Memory B cell (primary cell): ENCODE measurements at regions not wholly inside any gene's neighbourhood (a gene's known extent, or its start where the extent isn't known, plus 50 kb on each side); places are given as distances from the start of the nearest gene placed in this dataset.

ENCODE experiments used
- ATAC-seq: fragments of 150-1000 bp; cut with Tn5 transposase; 2 replicates; pipeline ENCODE4 v1.10.0; 2021; ENCODE audit warnings: low read depth, mild to moderate bottlenecking, moderate library complexity
- DNase-seq, 2 donors: peaks; one replicate each; pipeline ENCODE4 v3.0.0; 2022; ENCODE audit warnings: low spot score in 2 of 2
- H3K27ac Mint-ChIP-seq: one replicate; pipeline ENCODE4 v1.8.0; 2022; ENCODE audit warnings: mild to moderate bottlenecking, moderate library complexity, mixed read lengths
- H3K27me3 Mint-ChIP-seq: one replicate; pipeline ENCODE4 v1.8.0; 2022; ENCODE audit warnings: mixed read lengths
- H3K36me3 Mint-ChIP-seq: one replicate; pipeline ENCODE4 v1.8.0; 2022; ENCODE audit warnings: mild to moderate bottlenecking, mixed read lengths
- H3K4me1 Mint-ChIP-seq: one replicate; pipeline ENCODE4 v1.8.0; 2022; ENCODE audit warnings: mixed read lengths
- H3K4me3 Mint-ChIP-seq: one replicate; pipeline ENCODE4 v1.8.0; 2022; ENCODE audit warnings: mild to moderate bottlenecking, moderate library complexity, mixed read lengths
- H3K9me3 Mint-ChIP-seq: one replicate; pipeline ENCODE4 v1.8.0; 2022; ENCODE audit warnings: mixed read lengths

DNA sequence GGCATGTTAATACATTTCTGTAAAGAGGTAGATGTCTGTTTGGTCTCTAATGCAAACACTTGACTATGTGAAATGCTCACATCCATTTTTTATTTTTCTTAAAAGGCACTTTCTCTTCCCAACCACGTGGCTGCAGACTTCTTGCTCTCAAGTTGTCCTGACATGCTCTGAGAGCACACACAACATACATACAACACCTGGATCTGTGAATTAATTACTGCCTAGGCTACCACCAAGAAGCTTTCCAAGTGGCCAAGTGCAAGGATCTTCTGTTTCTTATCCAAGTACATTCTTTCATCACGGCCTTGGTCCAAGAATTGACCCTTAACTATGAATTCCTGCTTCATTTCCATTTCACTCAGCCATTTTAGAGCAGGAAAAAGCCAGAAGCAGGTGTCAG is 110.8 kb downstream of the SPRY1 start:
- Mint-ChIP-seq H3K4me1 (peaks cover 7% of the 10 kb centered on the region), H3K4me3 (no peak overlapping the region), H3K36me3 (no peaks in the 10 kb centered on the region), H3K27ac (no peak overlapping the region), H3K27me3 (peaks cover 11% of the 10 kb centered on the region), H3K9me3 (no peaks in the 10 kb centered on the region)
- DNase-seq = no peak
- no peak for ATAC-seq

DNA sequence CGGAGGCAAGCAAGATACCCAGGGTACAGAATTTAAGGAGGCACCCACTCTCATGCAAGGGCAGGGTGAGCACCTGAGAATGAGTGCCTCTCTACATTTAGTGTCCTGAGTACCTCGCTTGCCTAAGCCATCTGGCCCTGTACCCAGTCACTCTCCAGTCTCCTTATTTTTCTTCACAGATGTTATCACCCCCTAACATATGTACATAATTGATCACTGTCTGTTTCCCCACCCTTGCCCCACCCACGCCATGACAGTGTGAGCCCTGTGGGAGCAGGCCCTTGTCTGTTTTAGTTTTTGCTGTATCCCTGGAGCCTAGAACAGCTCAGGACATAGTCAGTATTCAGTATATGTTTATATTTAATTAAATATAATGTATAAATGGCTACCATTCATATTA is 113.6 kb downstream of the SPRY1 start:
- H3K36me3 Mint-ChIP-seq = no peaks in the 10 kb centered on the region
- DNase-seq (no peak), ATAC-seq (no peak)
- H3K9me3 Mint-ChIP-seq = peaks cover 1% of the 10 kb centered on the region
- H3K4me1 Mint-ChIP-seq = peaks cover 4% of the 10 kb centered on the region
- peaks cover 6% of the 10 kb centered on the region for H3K27me3 Mint-ChIP-seq
- H3K4me3 Mint-ChIP-seq = no peak overlapping the region
- no peak overlapping the region for H3K27ac Mint-ChIP-seq

DNA sequence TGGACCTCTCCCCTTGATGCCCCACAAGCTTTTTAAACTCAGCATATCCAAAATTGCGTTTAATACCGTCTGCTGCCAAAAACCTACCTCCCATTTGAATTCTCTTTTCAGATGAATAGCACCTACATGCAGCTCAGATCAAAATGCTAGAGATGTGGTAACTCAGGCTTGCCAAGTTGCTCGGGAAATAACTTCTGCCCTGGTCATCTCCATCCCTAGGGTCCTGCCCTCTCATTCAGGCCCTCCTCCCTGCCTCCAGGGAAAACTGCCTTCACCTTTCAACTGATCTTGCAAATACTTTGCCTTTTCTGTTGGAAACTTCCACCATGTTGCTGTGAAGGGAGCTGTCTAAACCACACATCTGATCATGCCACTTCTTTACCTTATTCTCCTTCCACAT is 114.1 kb downstream of the SPRY1 start:
- H3K4me3 Mint-ChIP-seq = no peak overlapping the region
- ATAC-seq = no peak

DNA sequence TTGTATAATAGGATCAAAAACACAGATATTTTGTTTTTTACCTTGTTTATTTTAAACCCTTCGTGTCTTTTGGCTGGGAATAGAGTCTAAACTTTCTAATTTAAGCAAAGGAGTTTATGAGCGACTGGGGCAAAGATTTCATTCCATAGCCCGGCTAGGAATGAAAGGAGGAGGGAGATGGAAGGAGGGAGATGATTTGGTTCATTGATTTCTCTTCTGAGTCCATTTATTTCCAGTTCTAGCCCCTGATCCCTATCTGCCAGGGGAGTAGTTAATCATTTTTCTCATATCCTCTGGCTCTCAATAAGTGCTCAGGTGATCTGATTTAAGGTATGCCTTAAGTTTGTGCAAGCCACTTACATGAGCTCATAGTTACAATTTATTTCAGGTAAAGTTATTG is 120.0 kb downstream of the SPRY1 start:
- no peaks in the 10 kb centered on the region for H3K4me1 Mint-ChIP-seq
- ATAC-seq (no peak), DNase-seq (no peak)
- H3K4me3 Mint-ChIP-seq = no peak overlapping the region
- H3K27ac Mint-ChIP-seq = no peak overlapping the region
- H3K27me3 Mint-ChIP-seq = no peaks in the 10 kb centered on the region
- peaks cover 1% of the 10 kb centered on the region for H3K9me3 Mint-ChIP-seq
- H3K36me3 Mint-ChIP-seq = no peaks in the 10 kb centered on the region

More for the DNA sequence above, 114.1 kb downstream of the SPRY1 start:
- no peak overlapping the region for H3K27ac Mint-ChIP-seq
- DNase-seq = no peak
- H3K4me1 Mint-ChIP-seq = peaks cover 2% of the 10 kb centered on the region
- peaks cover 4% of the 10 kb centered on the region for H3K27me3 Mint-ChIP-seq
- peaks cover 1% of the 10 kb centered on the region for H3K9me3 Mint-ChIP-seq
- H3K36me3 Mint-ChIP-seq = no peaks in the 10 kb centered on the region

DNA sequence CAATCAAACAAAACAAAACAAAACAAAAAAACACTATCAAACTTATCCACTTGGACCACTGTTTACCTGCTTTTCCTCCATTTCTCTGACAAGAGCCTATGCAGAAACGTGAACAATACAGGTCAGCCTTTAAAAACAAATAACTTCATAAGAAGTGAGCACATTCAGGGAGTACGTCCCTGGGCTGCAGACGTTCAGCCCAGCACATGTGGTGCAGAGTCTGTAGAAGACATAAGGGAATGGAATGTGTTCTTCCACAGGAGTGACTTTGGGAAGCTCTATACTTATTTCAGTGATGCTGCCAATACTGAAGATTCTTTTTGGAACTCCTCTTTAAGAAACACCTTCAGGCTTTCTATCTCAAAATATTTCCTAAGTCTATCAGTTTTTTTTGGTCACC is 120.6 kb downstream of the SPRY1 start:
- no peak overlapping the region for H3K27ac Mint-ChIP-seq
- no peaks in the 10 kb centered on the region for H3K4me1 Mint-ChIP-seq
- no peak for ATAC-seq

DNA sequence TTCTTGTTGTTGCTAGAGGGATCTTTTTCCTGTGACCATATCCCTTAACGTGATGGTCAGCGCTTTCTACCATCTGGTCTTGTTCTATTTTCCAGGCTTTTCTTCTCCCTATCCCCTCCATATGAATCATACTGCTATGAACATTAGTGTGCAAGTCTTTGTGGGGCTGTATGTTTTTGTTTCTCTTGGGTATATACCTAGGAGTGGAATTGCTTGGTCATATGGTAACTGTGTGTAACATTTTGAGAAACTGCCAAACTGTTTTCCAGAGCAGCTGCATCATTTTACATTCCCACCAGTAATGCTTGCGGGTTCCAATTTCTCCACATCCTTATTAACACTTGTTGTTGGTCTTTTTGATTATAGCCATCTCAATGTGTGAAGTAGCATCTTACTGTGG is 121.4 kb downstream of the SPRY1 start:
- DNase-seq (no peak), ATAC-seq (no peak)
- Mint-ChIP-seq H3K27me3 (peaks cover 2% of the 10 kb centered on the region), H3K4me1 (no peaks in the 10 kb centered on the region), H3K9me3 (no peaks in the 10 kb centered on the region), H3K27ac (no peak overlapping the region), H3K36me3 (no peaks in the 10 kb centered on the region), H3K4me3 (no peak overlapping the region)

More for the DNA sequence above, 120.6 kb downstream of the SPRY1 start:
- no peak for DNase-seq
- H3K9me3 Mint-ChIP-seq = peaks cover 1% of the 10 kb centered on the region
- H3K4me3 Mint-ChIP-seq = no peak overlapping the region
- H3K27me3 Mint-ChIP-seq = peaks cover 2% of the 10 kb centered on the region
- no peaks in the 10 kb centered on the region for H3K36me3 Mint-ChIP-seq

DNA sequence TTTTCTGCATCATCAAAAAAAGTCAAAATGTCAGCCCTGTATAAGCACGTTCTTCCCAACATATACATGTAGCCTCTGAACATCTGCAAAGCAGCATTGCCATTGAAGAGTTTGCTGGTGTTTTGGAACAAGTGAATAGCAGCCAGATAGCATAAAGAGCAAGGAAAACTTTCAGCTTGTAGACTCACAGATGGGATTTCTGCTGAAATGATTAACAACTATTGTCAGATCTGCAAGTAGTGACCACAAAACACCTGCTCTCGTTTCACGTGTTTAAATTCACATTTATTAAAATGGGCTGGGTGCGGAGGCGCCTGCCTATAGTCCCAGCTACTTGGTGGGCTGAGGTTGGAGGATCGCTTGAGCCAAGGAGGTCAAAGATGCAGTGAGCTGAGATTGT is 123.7 kb downstream of the SPRY1 start:
- Mint-ChIP-seq H3K27ac (no peak overlapping the region), H3K4me1 (no peaks in the 10 kb centered on the region), H3K27me3 (peaks cover 2% of the 10 kb centered on the region), H3K36me3 (no peaks in the 10 kb centered on the region), H3K9me3 (no peaks in the 10 kb centered on the region), H3K4me3 (no peak overlapping the region)
- ATAC-seq (no peak), DNase-seq (no peak)

DNA sequence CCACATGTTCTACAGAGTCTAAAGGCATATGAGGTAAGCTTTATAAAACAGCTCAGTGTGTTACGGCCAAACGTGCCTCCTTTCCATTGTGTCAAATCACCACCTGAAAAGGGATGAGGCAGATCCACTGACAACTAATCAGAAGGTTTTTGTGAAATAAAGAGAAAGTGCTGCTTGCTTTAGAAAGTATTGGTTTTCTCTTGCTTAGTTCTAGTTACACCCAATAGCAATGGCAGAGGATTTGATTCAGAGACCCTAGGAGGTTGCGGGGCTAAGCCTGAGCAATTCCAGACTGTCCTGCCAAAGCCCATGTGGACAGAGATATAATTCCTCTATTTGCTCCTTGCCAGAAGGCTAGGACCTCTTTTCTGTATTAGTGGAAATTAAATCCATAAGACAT is 125.5 kb downstream of the SPRY1 start:
- DNase-seq = no peak
- Mint-ChIP-seq H3K4me1 (no peaks in the 10 kb centered on the region), H3K36me3 (no peaks in the 10 kb centered on the region), H3K9me3 (no peaks in the 10 kb centered on the region), H3K27ac (no peak overlapping the region), H3K4me3 (no peak overlapping the region), H3K27me3 (peaks cover 6% of the 10 kb centered on the region)
- no peak for ATAC-seq

DNA sequence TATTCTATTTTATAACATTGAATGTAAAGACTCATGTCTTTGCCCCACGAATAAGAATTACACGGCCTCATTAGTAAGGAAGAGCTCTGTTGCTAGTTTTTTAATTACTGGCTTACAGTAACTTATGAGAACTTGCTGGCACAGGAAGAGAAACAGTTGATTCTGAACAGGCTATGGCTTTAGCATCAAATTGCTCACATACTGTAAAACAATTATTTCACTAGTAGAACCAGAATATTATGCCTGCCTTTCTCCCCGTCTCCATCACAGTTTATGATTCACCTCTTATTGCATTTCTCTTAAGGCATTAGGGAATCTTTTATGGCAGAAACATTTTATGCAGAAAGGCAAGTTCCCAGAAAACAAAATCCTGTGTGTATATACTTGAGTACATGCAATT is 126.1 kb downstream of the SPRY1 start:
- DNase-seq (no peak), ATAC-seq (no peak)
- no peaks in the 10 kb centered on the region for H3K9me3 Mint-ChIP-seq
- no peaks in the 10 kb centered on the region for H3K4me1 Mint-ChIP-seq
- H3K4me3 Mint-ChIP-seq = no peak overlapping the region
- no peaks in the 10 kb centered on the region for H3K36me3 Mint-ChIP-seq
- peaks cover 7% of the 10 kb centered on the region for H3K27me3 Mint-ChIP-seq
- H3K27ac Mint-ChIP-seq = no peak overlapping the region

DNA sequence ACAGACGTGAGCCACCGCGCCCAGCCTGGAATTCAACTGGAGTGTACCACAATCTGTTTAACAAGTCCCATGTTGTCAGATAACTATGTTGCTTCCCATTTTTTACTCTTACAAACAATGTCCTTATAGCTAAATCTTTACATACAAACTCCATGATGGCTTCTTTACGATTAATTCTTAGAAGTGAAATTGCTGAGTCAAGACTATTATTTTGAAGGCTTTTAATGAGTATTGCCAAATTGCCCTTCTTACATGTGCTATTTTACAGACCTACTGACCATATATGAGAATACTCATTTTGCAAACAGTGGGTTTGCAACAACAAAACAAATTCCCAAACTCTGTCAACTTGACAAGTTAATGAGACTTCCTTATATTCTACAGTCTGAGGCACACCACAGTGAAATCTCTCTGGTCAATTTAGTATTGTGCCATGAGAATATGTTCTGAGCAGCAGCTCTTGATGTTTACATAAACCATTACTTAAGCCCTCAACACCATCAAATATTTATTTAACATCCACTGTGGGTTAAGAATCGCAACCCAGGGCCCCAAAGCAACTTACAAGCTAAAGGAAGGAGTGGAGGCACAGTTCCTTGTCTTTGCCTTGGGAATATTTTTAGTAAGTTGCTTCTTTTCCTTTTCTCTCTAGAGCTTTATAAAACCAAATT is 128.5 kb downstream of the SPRY1 start:
- no peak for DNase-seq
- Mint-ChIP-seq H3K27me3 (peaks cover 7% of the 10 kb centered on the region), H3K36me3 (no peaks in the 10 kb centered on the region), H3K9me3 (no peaks in the 10 kb centered on the region), H3K4me3 (no peak overlapping the region), H3K4me1 (no peaks in the 10 kb centered on the region), H3K27ac (no peak overlapping the region)
- no peak for ATAC-seq

DNA sequence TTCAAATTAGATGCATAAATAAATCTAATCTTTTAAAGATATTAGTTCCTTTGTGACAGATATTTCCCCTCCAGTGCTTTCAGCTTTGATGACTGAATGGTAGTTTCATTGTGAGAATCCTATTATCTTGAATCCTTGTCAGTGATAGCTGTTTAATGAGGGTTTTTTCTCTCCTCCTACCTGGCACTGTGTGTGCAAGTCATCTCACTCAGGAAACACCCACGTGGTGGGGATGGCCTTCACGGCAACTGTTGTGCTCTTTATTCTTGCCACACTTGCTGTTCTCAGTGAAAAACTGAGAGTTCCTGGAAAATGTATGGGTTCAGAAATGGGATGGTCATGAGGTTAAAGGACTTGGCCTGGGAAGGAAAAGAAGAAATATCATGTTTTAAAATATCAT is 129.9 kb downstream of the SPRY1 start:
- DNase-seq (no peak), ATAC-seq (no peak)
- peaks cover 7% of the 10 kb centered on the region for H3K27me3 Mint-ChIP-seq
- no peak overlapping the region for H3K4me3 Mint-ChIP-seq
- no peaks in the 10 kb centered on the region for H3K9me3 Mint-ChIP-seq
- H3K36me3 Mint-ChIP-seq = no peaks in the 10 kb centered on the region
- H3K4me1 Mint-ChIP-seq = no peaks in the 10 kb centered on the region
- H3K27ac Mint-ChIP-seq = no peak overlapping the region

DNA sequence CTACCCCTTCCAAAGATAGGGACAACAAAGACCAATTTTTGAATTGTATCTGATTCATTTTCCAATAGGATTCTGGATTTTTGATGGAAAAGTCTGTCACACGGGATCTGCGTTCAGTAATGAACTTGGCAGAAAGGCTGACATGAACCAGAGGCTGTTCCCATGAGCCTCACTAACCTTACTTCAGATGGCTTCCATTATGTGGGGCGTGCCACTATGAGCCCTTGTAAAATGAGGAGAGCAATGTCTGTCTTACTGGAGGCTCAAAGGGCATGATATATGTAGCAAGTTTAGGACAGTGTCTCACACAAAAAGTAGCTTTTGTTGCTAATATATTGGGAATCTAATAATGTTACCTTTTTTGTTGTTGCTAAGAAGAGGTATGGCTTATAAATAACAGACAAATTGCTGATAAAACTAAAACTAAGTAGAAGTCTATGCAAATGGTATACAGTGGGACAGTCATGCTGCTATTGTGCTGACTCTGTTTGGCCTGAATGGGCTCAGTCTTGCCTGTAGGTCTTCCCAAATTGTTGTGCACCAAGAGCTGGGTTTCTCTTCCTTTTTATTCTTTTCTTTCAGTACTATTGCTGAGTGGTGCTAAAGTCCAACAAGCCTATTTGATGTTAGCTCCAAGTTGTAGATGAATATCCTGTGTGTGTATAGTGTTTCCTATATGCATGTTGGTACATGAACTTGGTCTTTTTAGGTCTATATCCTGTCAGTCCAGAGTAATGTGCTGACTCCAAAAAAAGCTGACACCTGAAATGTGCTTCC is 132.1 kb downstream of the SPRY1 start:
- ATAC-seq (no peak), DNase-seq (no peak)
- Mint-ChIP-seq H3K4me1 (no peaks in the 10 kb centered on the region), H3K9me3 (peaks cover 1% of the 10 kb centered on the region), H3K27me3 (peaks cover 4% of the 10 kb centered on the region), H3K36me3 (peaks cover 2% of the 10 kb centered on the region), H3K4me3 (no peak overlapping the region), H3K27ac (no peak overlapping the region)

DNA sequence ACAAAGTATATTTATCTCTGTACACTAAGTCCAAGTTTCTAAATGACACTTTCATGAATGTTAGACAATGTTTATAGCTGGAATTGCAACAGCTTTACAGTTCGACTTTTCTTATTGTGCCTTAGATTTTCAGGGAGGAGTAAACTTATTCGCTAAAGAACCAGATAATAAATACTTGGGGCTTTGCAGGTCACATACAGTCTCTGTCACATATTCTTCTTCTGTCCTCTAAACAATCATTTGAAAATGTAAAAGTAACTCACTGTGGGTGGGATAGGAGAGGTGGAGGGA is 132.6 kb downstream of the SPRY1 start:
- Mint-ChIP-seq H3K36me3 (peaks cover 2% of the 10 kb centered on the region), H3K4me1 (no peaks in the 10 kb centered on the region), H3K27ac (no peak overlapping the region), H3K4me3 (no peak overlapping the region), H3K9me3 (peaks cover 3% of the 10 kb centered on the region), H3K27me3 (peaks cover 4% of the 10 kb centered on the region)
- ATAC-seq = no peak
- DNase-seq = no peak

DNA sequence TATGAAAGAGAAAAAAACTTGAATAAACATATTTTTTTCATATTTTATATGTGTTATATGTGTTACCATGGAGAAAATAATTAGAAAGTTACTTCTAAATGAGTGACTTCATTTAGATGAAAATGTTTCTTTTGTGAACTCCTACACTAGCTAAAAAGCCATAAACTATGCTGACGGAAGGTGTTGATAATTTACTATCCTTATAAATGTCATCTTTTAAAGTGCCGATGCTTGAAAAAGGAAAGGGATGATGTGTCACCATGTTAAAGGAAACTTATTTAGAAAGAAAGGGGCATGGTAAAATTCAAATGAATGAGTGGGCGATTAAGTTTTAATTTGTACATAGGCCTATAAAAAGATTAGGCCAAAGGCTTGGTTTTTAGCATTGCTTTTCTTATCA is 133.8 kb downstream of the SPRY1 start:
- no peak for ATAC-seq
- Mint-ChIP-seq H3K27me3 (peaks cover 4% of the 10 kb centered on the region), H3K36me3 (peaks cover 2% of the 10 kb centered on the region), H3K27ac (no peak overlapping the region), H3K9me3 (peaks cover 3% of the 10 kb centered on the region), H3K4me1 (no peaks in the 10 kb centered on the region), H3K4me3 (no peak overlapping the region)
- no peak for DNase-seq
